CD14-positive monocyte (primary cell): ENCODE measurements at regions not wholly inside any gene's neighbourhood (a gene's known extent, or its start where the extent isn't known, plus 50 kb on each side); places are given as distances from the start of the nearest gene placed in this dataset.
"Not testable (repeated sequence)": the region's sequence is repeated elsewhere in the genome, so short reads cannot be mapped to it uniquely, and the experiment has no call there.

ENCODE experiments used
- DNase-seq, 3 donors: peaks; one replicate each; pipeline ENCODE4 v3.0.0-alpha.2; 2011 to 2022
- H2AFZ ChIP-seq: 2 replicates; pipeline ENCODE4 v1.6.0; 2012; ENCODE audit warnings: mild to moderate bottlenecking, low read depth, low read length, inconsistent platforms; ENCODE audit not compliant: insufficient read depth, poor library complexity, severe bottlenecking
- H3K27ac ChIP-seq, 2 donors: 1 replicate in 1 of 2; 2 replicates in 1 of 2; pipeline ENCODE4 v1.5.1; 2012 to 2013; ENCODE audit warnings: low read length in 2 of 2, control low read depth in 1 of 2, inconsistent platforms in 1 of 2, low read depth in 1 of 2, mild to moderate bottlenecking in 1 of 2
- H3K27me3 ChIP-seq, 2 donors: one replicate each; pipeline versions ENCODE4 v1.6.0 to v1.6.1; 2011 to 2013; ENCODE audit warnings: low read length in 2 of 2; ENCODE audit not compliant: control insufficient read depth in 2 of 2, insufficient read depth in 2 of 2
- H3K36me3 ChIP-seq, 2 donors: replicated peaks in 1 of 2; 1 replicate in 1 of 2; 2 replicates in 1 of 2; pipeline versions ENCODE4 v1.5.1 to v1.6.1; 2012 to 2013; ENCODE audit warnings: low read length in 2 of 2, control low read depth in 1 of 2, inconsistent platforms in 1 of 2, mild to moderate bottlenecking in 1 of 2; ENCODE audit not compliant: insufficient read depth in 2 of 2, control insufficient read depth in 1 of 2
- H3K4me1 ChIP-seq, 2 donors: 1 replicate in 1 of 2; 2 replicates in 1 of 2; pipeline versions ENCODE4 v1.5.1 to v1.6.1; 2012 to 2013; ENCODE audit warnings: low read length in 2 of 2, control low read depth in 1 of 2, inconsistent platforms in 1 of 2, mild to moderate bottlenecking in 1 of 2, moderate library complexity in 1 of 2; ENCODE audit not compliant: insufficient read depth in 2 of 2, control insufficient read depth in 1 of 2
- H3K4me2 ChIP-seq: replicated peaks from 2 replicates; pipeline ENCODE3; 2012; ENCODE audit warnings: low read length, moderate library complexity, mild to moderate bottlenecking; ENCODE audit not compliant: poor library complexity, severe bottlenecking; ENCODE audit errors: extremely low read depth
- H3K4me3 ChIP-seq, 3 experiments: fragments of 200-600 bp in 1 of 3; sonication (generic) in 1 of 3; replicated peaks in 1 of 3; 1 replicate in 2 of 3; 2 replicates in 1 of 3; pipeline ENCODE4 v1.5.1; 2011 to 2013; ENCODE audit warnings: low read length in 3 of 3, mild to moderate bottlenecking in 3 of 3, control low read depth in 2 of 3, low read depth in 2 of 3, inconsistent platforms in 1 of 3, moderate library complexity in 1 of 3
- H3K79me2 ChIP-seq: 2 replicates; pipeline ENCODE4 v1.6.0; 2012; ENCODE audit warnings: mild to moderate bottlenecking, control low read depth, inconsistent platforms, low read length, moderate library complexity; ENCODE audit not compliant: insufficient read depth
- H3K9ac ChIP-seq: 2 replicates; pipeline ENCODE4 v1.6.0; 2017; ENCODE audit warnings: low read length, mild to moderate bottlenecking; ENCODE audit not compliant: insufficient read depth, poor library complexity, severe bottlenecking
- H3K9me3 ChIP-seq, 2 donors: replicated peaks in 1 of 2; 1 replicate in 1 of 2; 2 replicates in 1 of 2; pipeline versions ENCODE4 v1.5.1 to v1.6.1; 2012 to 2013; ENCODE audit warnings: low read length in 2 of 2, control low read depth in 1 of 2; ENCODE audit not compliant: control insufficient read depth in 1 of 2, insufficient read depth in 1 of 2
- H4K20me1 ChIP-seq: 2 replicates; pipeline ENCODE4 v1.6.0; 2012; ENCODE audit warnings: mild to moderate bottlenecking, low read length, control low read depth, moderate library complexity; ENCODE audit not compliant: insufficient read depth
- H3K27ac Mint-ChIP-seq, 7 donors: one replicate each; pipeline ENCODE4 v1.8.0; 2020; ENCODE audit warnings: mild to moderate bottlenecking in 7 of 7, mixed read lengths in 7 of 7, moderate library complexity in 6 of 7, inconsistent platforms in 2 of 7
- H3K27me3 Mint-ChIP-seq, 3 donors: one replicate each; pipeline ENCODE4 v1.8.0; 2021 to 2022; ENCODE audit warnings: low read depth in 3 of 3, mild to moderate bottlenecking in 3 of 3, mixed read lengths in 3 of 3, moderate library complexity in 3 of 3, inconsistent platforms in 1 of 3
- H3K36me3 Mint-ChIP-seq, 2 donors: one replicate each; pipeline ENCODE4 v1.8.0; 2020; ENCODE audit warnings: mixed read lengths in 2 of 2, inconsistent platforms in 1 of 2, mild to moderate bottlenecking in 1 of 2
- H3K4me1 Mint-ChIP-seq: one replicate; pipeline ENCODE4 v1.8.0; 2020; ENCODE audit warnings: mild to moderate bottlenecking, mixed read lengths
- H3K4me3 Mint-ChIP-seq, 2 donors: one replicate each; pipeline ENCODE4 v1.8.0; 2020; ENCODE audit warnings: mild to moderate bottlenecking in 2 of 2, mixed read lengths in 2 of 2, moderate library complexity in 1 of 2
- H3K9me3 Mint-ChIP-seq, 7 donors: one replicate each; pipeline ENCODE4 v1.8.0; 2020 to 2022; ENCODE audit warnings: mixed read lengths in 7 of 7, mild to moderate bottlenecking in 6 of 7, moderate library complexity in 6 of 7, inconsistent platforms in 2 of 7
- CTCF ChIP-seq: fragments of 200-600 bp; IDR thresholded peaks from one replicate; pipeline ENCODE4 v1.8.0; 2022; ENCODE audit warnings: antibody characterized with exemption, mild to moderate bottlenecking
- WGBS: methylation state at CpG from one replicate; pipeline ENCODE4 v1.1.5; 2013; ENCODE audit warnings: missing lambda C conversion rate; ENCODE audit not compliant: insufficient coverage; 5-methylcytosine and 5-hydroxymethylcytosine counted together
- intact Hi-C, 2 donors: fragments of 100-400 bp; cut with micrococcal nuclease; formaldehyde crosslinking; loops; one replicate each; pipeline versions ENCODE4 v1.15.0 to v1.15.1; 2023

- intact Hi-C loops = no loop called here
- Histone ChIP-seq H3K27ac (no peak overlapping the region), H3K4me1 (no peaks in the 10 kb centered on the region), H2AFZ (no peak overlapping the region), H3K36me3 (no peaks in the 10 kb centered on the region), H3K9ac (no peak overlapping the region), H3K27me3 (no peaks in the 10 kb centered on the region), H3K4me2 (no peak overlapping the region), H4K20me1 (no peaks in the 10 kb centered on the region), H3K9me3 (no peaks in the 10 kb centered on the region), H3K79me2 (no peaks in the 10 kb centered on the region), H3K4me3 (no peak overlapping the region)
- H3K27ac Mint-ChIP-seq = no peak overlapping the region
- H3K36me3 Mint-ChIP-seq = no peaks in the 10 kb centered on the region
- no peaks in the 10 kb centered on the region for H3K4me1 Mint-ChIP-seq
- peaks cover 5 to 6% (median 6%) of the 10 kb centered on the region in 3 donors for H3K27me3 Mint-ChIP-seq
- no peak for DNase-seq
- TF ChIP-seq CTCF = no peak
- peaks cover 0 to 5% (median 0%) of the 10 kb centered on the region in 7 donors for H3K9me3 Mint-ChIP-seq
- no CpG with 5 or more reads among the region's 1 CpG for WGBS
- no peak overlapping the region for H3K4me3 Mint-ChIP-seq
Measured at GRCh38 chr12:95386051-95386450, 87.9 kb upstream of the METAP2 start.

- DNase-seq, H3K4me3 Mint-ChIP-seq, H2AFZ ChIP-seq, H3K9ac ChIP-seq, H3K9me3 Mint-ChIP-seq, H3K4me1 Mint-ChIP-seq, H3K27ac Mint-ChIP-seq, H3K27me3 Mint-ChIP-seq, H3K4me3 ChIP-seq, H4K20me1 ChIP-seq, H3K36me3 Mint-ChIP-seq, H3K27me3 ChIP-seq, H3K9me3 ChIP-seq, H3K4me2 ChIP-seq, intact Hi-C loops, H3K36me3 ChIP-seq, H3K4me1 ChIP-seq, H3K79me2 ChIP-seq, H3K27ac ChIP-seq: not testable (repeated sequence)
- WGBS = 90% methylated on average over 10 of the region's 10 CpGs
Measured at GRCh38 chr12:95388260-95388659, 85.7 kb upstream of the METAP2 start.
